Activated T-helper 2 cell treated with anti-CD3 and anti-CD28 coated beads, Interferon-gamma antibody, Interleukin-2, Interleukin-4, amounts not matched to agents 10 μg/mL and 5 μg/mL and 100 μg/mL, durations not matched to agents 14 hours and 24 hours and 36 hours (primary cell): ENCODE measurements at regions not wholly inside any gene's neighbourhood (a gene's known extent, or its start where the extent isn't known, plus 50 kb on each side); places are given as distances from the start of the nearest gene placed in this dataset.

Experiments used
- DNase-seq: peaks from one replicate; pipeline ENCODE4 v3.0.0; 2021; ENCODE audit warnings: low spot score
- H3K27ac Mint-ChIP-seq: one replicate; pipeline ENCODE4 v1.8.0; 2021; ENCODE audit warnings: mixed read lengths
- H3K27me3 Mint-ChIP-seq: one replicate; pipeline ENCODE4 v1.8.0; 2021; ENCODE audit warnings: low read depth, mixed read lengths
- H3K36me3 Mint-ChIP-seq: one replicate; pipeline ENCODE4 v1.8.0; 2021; ENCODE audit warnings: low read depth, mixed read lengths
- H3K4me1 Mint-ChIP-seq: one replicate; pipeline ENCODE4 v1.8.0; 2021; ENCODE audit warnings: low read depth, mixed read lengths
- H3K4me3 Mint-ChIP-seq: one replicate; pipeline ENCODE4 v1.8.0; 2021; ENCODE audit warnings: low read depth, mild to moderate bottlenecking, moderate library complexity, mixed read lengths
- H3K9me3 Mint-ChIP-seq: one replicate; pipeline ENCODE4 v1.8.0; 2021; ENCODE audit warnings: mixed read lengths
- intact Hi-C: fragments of 100-400 bp; cut with micrococcal nuclease; formaldehyde crosslinking; loops from one replicate; pipeline ENCODE4 v1.15.1; 2023

DNA sequence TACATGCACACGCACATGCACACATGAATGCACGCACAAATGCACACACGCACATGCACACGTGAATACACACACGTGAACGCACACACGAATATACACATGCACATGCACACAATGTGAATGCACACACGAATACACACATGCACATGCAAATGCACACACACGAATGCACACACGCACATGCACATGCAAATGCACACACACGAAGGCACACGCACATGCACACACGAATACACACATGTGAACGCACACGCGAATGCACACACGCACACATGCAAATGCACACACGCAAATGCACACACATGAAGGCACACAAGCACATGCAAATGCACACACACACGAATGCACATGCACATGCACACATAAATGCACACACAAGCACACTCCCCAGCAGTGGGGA, 68.6 kb upstream of the GPC1 start:
- Mint-ChIP-seq H3K36me3 (no peaks in the 10 kb centered on the region), H3K27me3 (no peaks in the 10 kb centered on the region), H3K27ac (no peak overlapping the region), H3K4me1 (no peaks in the 10 kb centered on the region), H3K9me3 (no peaks in the 10 kb centered on the region), H3K4me3 (no peak overlapping the region)
- intact Hi-C loops: no loop called here
- DNase-seq: no peak

DNA sequence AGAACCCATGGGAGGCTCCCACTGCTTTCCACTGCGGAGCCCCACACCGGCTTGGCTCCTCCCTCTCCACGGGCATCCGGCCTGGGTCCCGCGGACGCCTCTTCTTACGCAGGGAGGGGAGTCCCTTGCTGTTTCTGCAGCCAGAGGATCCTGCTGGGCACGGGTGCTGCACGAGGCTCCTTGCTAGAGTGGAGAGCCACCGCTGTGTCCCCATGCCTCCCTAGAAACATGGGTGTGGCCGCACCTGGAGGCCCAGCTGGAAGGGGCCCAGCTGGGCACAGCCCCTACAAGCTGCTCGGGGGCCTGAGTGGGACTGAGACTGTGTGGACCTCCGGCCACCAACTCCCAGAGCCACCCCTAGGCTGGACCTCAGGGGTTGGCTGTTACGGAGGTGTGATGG, 67.7 kb upstream of the GPC1 start:
- intact Hi-C loops: no loop called here
- Mint-ChIP-seq H3K36me3 (no peaks in the 10 kb centered on the region), H3K27ac (no peak overlapping the region), H3K9me3 (no peaks in the 10 kb centered on the region), H3K27me3 (no peaks in the 10 kb centered on the region), H3K4me1 (no peaks in the 10 kb centered on the region), H3K4me3 (no peak overlapping the region)
- no peak for DNase-seq

GRCh38 chr2:240368781-240369331, 66.6 kb upstream of the GPC1 start:
- no peaks in the 10 kb centered on the region for H3K27me3 Mint-ChIP-seq
- intact Hi-C loops: no loop called here
- H3K27ac Mint-ChIP-seq: no peak overlapping the region

GRCh38 chr2:240369335-240369734, 66.1 kb upstream of the GPC1 start:
- H3K27ac Mint-ChIP-seq: no peak overlapping the region
- no peaks in the 10 kb centered on the region for H3K9me3 Mint-ChIP-seq
- no peak for DNase-seq
- H3K36me3 Mint-ChIP-seq: no peaks in the 10 kb centered on the region
- no peaks in the 10 kb centered on the region for H3K27me3 Mint-ChIP-seq
- intact Hi-C loops: no loop called here
- no peaks in the 10 kb centered on the region for H3K4me1 Mint-ChIP-seq
- no peak overlapping the region for H3K4me3 Mint-ChIP-seq

More at GRCh38 chr2:240368781-240369331, 66.6 kb upstream of the GPC1 start:
- H3K4me1 Mint-ChIP-seq: no peaks in the 10 kb centered on the region
- no peak overlapping the region for H3K4me3 Mint-ChIP-seq
- no peaks in the 10 kb centered on the region for H3K9me3 Mint-ChIP-seq
- H3K36me3 Mint-ChIP-seq: no peaks in the 10 kb centered on the region
- DNase-seq: no peak

- Mint-ChIP-seq H3K4me1 (no peaks in the 10 kb centered on the region), H3K27ac (no peak overlapping the region), H3K36me3 (no peaks in the 10 kb centered on the region), H3K4me3 (no peak overlapping the region), H3K9me3 (no peaks in the 10 kb centered on the region), H3K27me3 (no peaks in the 10 kb centered on the region)
- intact Hi-C loops: no loop called here
- DNase-seq: no peak
Observed at GRCh38 chr2:240369801-240370585, 65.5 kb upstream of the GPC1 start.

- intact Hi-C loops: no loop called here
Observed at GRCh38 chr2:240371129-240372000, 64.1 kb upstream of the GPC1 start.

GRCh38 chr2:240372101-240372500, 63.4 kb upstream of the GPC1 start:
- no peaks in the 10 kb centered on the region for H3K27me3 Mint-ChIP-seq
- intact Hi-C loops: no loop called here
- H3K4me1 Mint-ChIP-seq: no peaks in the 10 kb centered on the region

More at GRCh38 chr2:240371129-240372000, 64.1 kb upstream of the GPC1 start:
- no peak for DNase-seq
- no peaks in the 10 kb centered on the region for H3K4me1 Mint-ChIP-seq
- H3K36me3 Mint-ChIP-seq: no peaks in the 10 kb centered on the region
- no peaks in the 10 kb centered on the region for H3K27me3 Mint-ChIP-seq
- no peak overlapping the region for H3K27ac Mint-ChIP-seq
- no peak overlapping the region for H3K4me3 Mint-ChIP-seq
- H3K9me3 Mint-ChIP-seq: no peaks in the 10 kb centered on the region

GRCh38 chr2:240373289-240373885, 62.1 kb upstream of the GPC1 start:
- H3K27me3 Mint-ChIP-seq: no peaks in the 10 kb centered on the region
- no peak overlapping the region for H3K4me3 Mint-ChIP-seq
- no peaks in the 10 kb centered on the region for H3K4me1 Mint-ChIP-seq
- no peaks in the 10 kb centered on the region for H3K9me3 Mint-ChIP-seq
- no peaks in the 10 kb centered on the region for H3K36me3 Mint-ChIP-seq
- intact Hi-C loops: no loop called here
- DNase-seq: no peak
- H3K27ac Mint-ChIP-seq: no peak overlapping the region

More at GRCh38 chr2:240372101-240372500, 63.4 kb upstream of the GPC1 start:
- Mint-ChIP-seq H3K9me3 (no peaks in the 10 kb centered on the region), H3K36me3 (no peaks in the 10 kb centered on the region), H3K27ac (no peak overlapping the region), H3K4me3 (no peak overlapping the region)
- DNase-seq: no peak

DNA sequence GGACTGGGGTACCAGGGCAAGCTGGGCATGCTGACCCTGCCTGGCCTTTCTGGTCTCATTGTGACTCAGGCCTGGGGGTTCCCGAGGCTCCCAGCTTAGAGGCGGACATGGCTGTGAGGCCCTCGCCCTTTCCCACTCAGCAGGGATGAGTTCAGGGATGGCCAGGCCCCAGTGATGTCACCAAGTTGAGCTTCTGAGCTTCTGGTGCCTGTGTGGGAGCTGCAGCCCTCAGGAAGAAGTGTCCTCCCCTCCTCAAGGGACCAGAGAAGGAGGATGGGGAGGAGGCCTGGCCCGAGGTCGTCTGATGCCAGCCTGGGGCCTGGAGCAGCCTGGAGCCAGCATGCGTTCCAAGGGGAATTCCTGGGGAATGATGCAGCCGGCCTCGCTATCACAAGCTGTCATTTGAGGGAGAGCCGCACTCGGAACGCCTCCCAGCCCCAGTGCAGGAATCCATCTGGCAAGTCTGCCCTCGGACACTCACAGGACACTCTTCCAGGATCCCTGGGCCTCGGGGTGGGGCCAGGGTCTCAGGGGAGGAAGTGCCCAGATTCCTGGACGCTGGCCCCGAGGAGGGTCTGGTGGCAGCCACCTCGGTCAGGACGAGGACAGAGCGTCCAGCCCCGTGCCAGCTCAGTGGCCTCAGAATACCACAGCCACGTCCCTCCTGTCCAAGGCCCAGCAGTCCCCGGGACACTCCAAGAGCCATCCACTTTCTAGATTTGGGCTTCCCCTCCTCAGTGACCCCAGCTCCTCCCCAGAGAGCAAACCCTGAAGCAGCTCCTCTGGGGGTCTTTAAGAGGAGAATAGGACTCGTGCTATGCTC, 61.2 kb upstream of the GPC1 start:
- H3K9me3 Mint-ChIP-seq: no peaks in the 10 kb centered on the region
- no peak overlapping the region for H3K27ac Mint-ChIP-seq
- intact Hi-C loops: no loop called here
- H3K36me3 Mint-ChIP-seq: no peaks in the 10 kb centered on the region
- H3K4me1 Mint-ChIP-seq: no peaks in the 10 kb centered on the region
- no peak overlapping the region for H3K4me3 Mint-ChIP-seq
- no peaks in the 10 kb centered on the region for H3K27me3 Mint-ChIP-seq
- DNase-seq: no peak

- intact Hi-C loops: no loop called here
- Mint-ChIP-seq H3K27me3 (peaks cover 4% of the 10 kb centered on the region), H3K4me1 (no peaks in the 10 kb centered on the region), H3K4me3 (no peak overlapping the region), H3K27ac (no peak overlapping the region), H3K36me3 (no peaks in the 10 kb centered on the region), H3K9me3 (no peaks in the 10 kb centered on the region)
- DNase-seq: no peak
Observed at GRCh38 chr2:240375024-240375645, 60.3 kb upstream of the GPC1 start.

DNA sequence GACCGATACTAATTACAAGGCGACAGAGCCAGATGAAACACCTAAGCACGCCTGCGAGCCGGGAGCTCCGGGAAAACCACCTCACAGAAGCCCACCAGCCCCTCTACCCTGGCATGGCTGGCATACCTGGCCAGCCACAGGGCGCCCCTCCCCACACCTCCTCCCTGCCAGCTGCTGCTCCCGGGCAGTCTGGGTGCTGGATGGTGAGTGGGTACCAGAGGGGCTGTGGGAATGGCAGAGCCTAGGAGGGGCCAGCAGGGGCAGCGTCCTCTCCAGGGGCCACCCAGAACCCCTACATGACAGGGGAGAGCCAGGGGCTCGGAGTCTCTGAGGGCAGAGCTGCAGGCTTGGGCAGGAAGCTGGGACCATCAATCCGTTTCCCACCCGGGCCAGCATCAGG, 58.7 kb upstream of the GPC1 start:
- peaks cover 4% of the 10 kb centered on the region for H3K27me3 Mint-ChIP-seq
- DNase-seq: no peak

GRCh38 chr2:240377366-240377765, 58.1 kb upstream of the GPC1 start:
- no peak for DNase-seq
- Mint-ChIP-seq H3K4me3 (no peak overlapping the region), H3K9me3 (no peaks in the 10 kb centered on the region), H3K36me3 (no peaks in the 10 kb centered on the region), H3K27ac (no peak overlapping the region), H3K4me1 (peaks cover 7% of the 10 kb centered on the region), H3K27me3 (peaks cover 4% of the 10 kb centered on the region)
- intact Hi-C loops: no loop called here

More for the DNA sequence above, 58.7 kb upstream of the GPC1 start:
- intact Hi-C loops: no loop called here
- H3K36me3 Mint-ChIP-seq: no peaks in the 10 kb centered on the region
- no peak overlapping the region for H3K4me3 Mint-ChIP-seq
- H3K4me1 Mint-ChIP-seq: peaks cover 6% of the 10 kb centered on the region
- no peaks in the 10 kb centered on the region for H3K9me3 Mint-ChIP-seq
- H3K27ac Mint-ChIP-seq: no peak overlapping the region
